ENCODE measurements at regions not wholly inside any gene's neighbourhood (a gene's known extent, or its start where the extent isn't known, plus 50 kb on each side); places are given as distances from the start of the nearest gene placed in this dataset.
"Not testable (repeated sequence)": the region's sequence is repeated elsewhere in the genome, so short reads cannot be mapped to it uniquely, and the experiment has no call there.

GRCh38 chr6:69623357-69623756 is 173.5 kb downstream of the LMBRD1 start:
- no peak for DNase-seq

- peak; percentile 29 for DNase-seq
Measured at GRCh38 chr6:69622924-69623323, 173.9 kb downstream of the LMBRD1 start.

- DNase-seq: peak; percentile 95
Measured at GRCh38 chr6:69622230-69622629, 174.6 kb downstream of the LMBRD1 start.

GRCh38 chr6:69617163-69617562 is 179.6 kb downstream of the LMBRD1 start:
- no peak for DNase-seq

GRCh38 chr6:69609836-69610472 is 186.9 kb downstream of the LMBRD1 start:
- no peak for DNase-seq

GRCh38 chr6:69601132-69601531 is 195.7 kb downstream of the LMBRD1 start:
- no peak for DNase-seq

- DNase-seq: no peak
Measured at GRCh38 chr6:69594405-69594804, 202.4 kb downstream of the LMBRD1 start.

GRCh38 chr6:69593706-69594105 is 203.1 kb downstream of the LMBRD1 start:
- DNase-seq: no peak

- peak; percentile 55 for DNase-seq
Measured at GRCh38 chr6:69589626-69590025, 207.2 kb downstream of the LMBRD1 start.

GRCh38 chr6:69584913-69585729 is 211.7 kb downstream of the LMBRD1 start:
- peak; percentile 83 for DNase-seq

- DNase-seq: no peak
Measured at GRCh38 chr6:69584536-69584912, 212.3 kb downstream of the LMBRD1 start.

- DNase-seq: no peak
Measured at GRCh38 chr6:69581581-69581980, 215.2 kb downstream of the LMBRD1 start.

GRCh38 chr6:69580706-69581105 is 216.1 kb downstream of the LMBRD1 start:
- peak; percentile 85 for DNase-seq

GRCh38 chr6:69578361-69578890 is 218.4 kb downstream of the LMBRD1 start:
- peak; percentile 72 for DNase-seq

GRCh38 chr6:69571234-69571633 is 225.6 kb downstream of the LMBRD1 start:
- no peak for DNase-seq

- DNase-seq: no peak
Measured at GRCh38 chr6:69570106-69570505, 226.7 kb downstream of the LMBRD1 start.

- not testable (repeated sequence) for DNase-seq
Measured at GRCh38 chr6:69560597-69560996, 236.2 kb downstream of the LMBRD1 start.

GRCh38 chr6:69555088-69555638 is 241.6 kb downstream of the LMBRD1 start:
- no peak for DNase-seq

- DNase-seq: no peak
Measured at GRCh38 chr6:69542494-69542893, 254.3 kb downstream of the LMBRD1 start.

- no peak for DNase-seq
Measured at GRCh38 chr6:69527921-69528476, 268.8 kb downstream of the LMBRD1 start.

GRCh38 chr6:69515480-69515879 is 281.3 kb downstream of the LMBRD1 start:
- DNase-seq: peak; percentile 55

GRCh38 chr6:69494595-69494994 is 302.2 kb downstream of the LMBRD1 start:
- no peak for DNase-seq

- no peak for DNase-seq
Measured at GRCh38 chr6:69489970-69490369, 306.8 kb downstream of the LMBRD1 start.

GRCh38 chr6:69487688-69488087 is 309.1 kb downstream of the LMBRD1 start:
- peak; percentile 5 for DNase-seq

Data from NCI-H2171 treated with DMSO at 0.1 percent for 48 hours (cell line).